ENCODE measurements at regions not wholly inside any gene's neighbourhood (a gene's known extent, or its start where the extent isn't known, plus 50 kb on each side); places are given as distances from the start of the nearest gene placed in this dataset.
A peak's percentile ranks its signal among the peaks of the same experiment; 100 is the strongest.

GRCh38 chr5:89279391-89280036 lies 396.5 kb upstream of the MEF2C start:
- DNase-seq (ENCODE audit: extremely low spot score, insufficient read length, low read depth), result no peak
- no peak for FAIRE-seq

- FAIRE-seq (no peak), DNase-seq (ENCODE audit: extremely low spot score, insufficient read length, low read depth) (no peak)
Observed at GRCh38 chr5:89277816-89278215, 394.8 kb upstream of the MEF2C start.

- FAIRE-seq (no peak), DNase-seq (ENCODE audit: extremely low spot score, insufficient read length, low read depth) (no peak)
Observed at GRCh38 chr5:89276566-89277305, 393.8 kb upstream of the MEF2C start.

GRCh38 chr5:89275066-89275855 lies 392.3 kb upstream of the MEF2C start:
- DNase-seq (ENCODE audit: extremely low spot score, insufficient read length, low read depth) (no peak), FAIRE-seq (no peak)

GRCh38 chr5:89273289-89273688 lies 390.3 kb upstream of the MEF2C start:
- DNase-seq (ENCODE audit: extremely low spot score, insufficient read length, low read depth) (no peak), FAIRE-seq (no peak)

GRCh38 chr5:89270901-89271300 lies 387.9 kb upstream of the MEF2C start:
- no peak for DNase-seq (ENCODE audit: extremely low spot score, insufficient read length, low read depth)
- FAIRE-seq, result peak; percentile 36

GRCh38 chr5:89269721-89270120 lies 386.7 kb upstream of the MEF2C start:
- DNase-seq (ENCODE audit: extremely low spot score, insufficient read length, low read depth), result no peak
- no peak for FAIRE-seq

GRCh38 chr5:89268460-89268859 lies 385.5 kb upstream of the MEF2C start:
- FAIRE-seq (peak; percentile 79), DNase-seq (ENCODE audit: extremely low spot score, insufficient read length, low read depth) (no peak)

- DNase-seq (ENCODE audit: extremely low spot score, insufficient read length, low read depth) (no peak), FAIRE-seq (no peak)
Observed at GRCh38 chr5:89267788-89268187, 384.8 kb upstream of the MEF2C start.

- FAIRE-seq (no peak), DNase-seq (ENCODE audit: extremely low spot score, insufficient read length, low read depth) (no peak)
Observed at GRCh38 chr5:89265511-89266179, 382.7 kb upstream of the MEF2C start.

- FAIRE-seq (no peak), DNase-seq (ENCODE audit: extremely low spot score, insufficient read length, low read depth) (no peak)
Observed at GRCh38 chr5:89263846-89264245, 380.9 kb upstream of the MEF2C start.

GRCh38 chr5:89262030-89262429 lies 379.0 kb upstream of the MEF2C start:
- DNase-seq (ENCODE audit: extremely low spot score, insufficient read length, low read depth) (no peak), FAIRE-seq (no peak)

GRCh38 chr5:89260254-89260653 lies 377.3 kb upstream of the MEF2C start:
- DNase-seq (ENCODE audit: extremely low spot score, insufficient read length, low read depth) (no peak), FAIRE-seq (no peak)

GRCh38 chr5:89255845-89256463 lies 373.0 kb upstream of the MEF2C start:
- FAIRE-seq (no peak), DNase-seq (ENCODE audit: extremely low spot score, insufficient read length, low read depth) (no peak)

GRCh38 chr5:89253666-89254352 lies 370.8 kb upstream of the MEF2C start:
- DNase-seq (ENCODE audit: extremely low spot score, insufficient read length, low read depth) (no peak), FAIRE-seq (no peak)

GRCh38 chr5:89246864-89247263 lies 363.9 kb upstream of the MEF2C start:
- DNase-seq (ENCODE audit: extremely low spot score, insufficient read length, low read depth) (no peak), FAIRE-seq (no peak)

- no peak for DNase-seq (ENCODE audit: extremely low spot score, insufficient read length, low read depth)
- no peak for FAIRE-seq
Observed at GRCh38 chr5:89246252-89246651, 363.3 kb upstream of the MEF2C start.

GRCh38 chr5:89243611-89244010 lies 360.6 kb upstream of the MEF2C start:
- FAIRE-seq, result no peak

GRCh38 chr5:89241186-89241585 lies 358.2 kb upstream of the MEF2C start:
- FAIRE-seq, result no peak
- DNase-seq (ENCODE audit: extremely low spot score, insufficient read length, low read depth), result no peak

More at GRCh38 chr5:89243611-89244010, 360.6 kb upstream of the MEF2C start:
- no peak for DNase-seq (ENCODE audit: extremely low spot score, insufficient read length, low read depth)
